Fibroblast of lung (primary cell): ENCODE measurements at regions not wholly inside any gene's neighbourhood (a gene's known extent, or its start where the extent isn't known, plus 50 kb on each side); places are given as distances from the start of the nearest gene placed in this dataset.

Experiments used
- CTCF ChIP-seq, 2 donors: IDR thresholded peaks in 1 of 2; conservative IDR thresholded peaks in 1 of 2; 1 replicate in 1 of 2; 2 replicates in 1 of 2; pipeline ENCODE4 v1.5.1; 2011 to 2012; ENCODE audit warnings: low read length in 2 of 2, control low read depth in 1 of 2, inconsistent platforms in 1 of 2, low read depth in 1 of 2, mild to moderate bottlenecking in 1 of 2
- EZH2 ChIP-seq: IDR thresholded peaks from 2 replicates; pipeline ENCODE4 v1.5.1; 2012; ENCODE audit warnings: low read length, control low read depth, mild to moderate bottlenecking; ENCODE audit errors: missing control alignments

DNA sequence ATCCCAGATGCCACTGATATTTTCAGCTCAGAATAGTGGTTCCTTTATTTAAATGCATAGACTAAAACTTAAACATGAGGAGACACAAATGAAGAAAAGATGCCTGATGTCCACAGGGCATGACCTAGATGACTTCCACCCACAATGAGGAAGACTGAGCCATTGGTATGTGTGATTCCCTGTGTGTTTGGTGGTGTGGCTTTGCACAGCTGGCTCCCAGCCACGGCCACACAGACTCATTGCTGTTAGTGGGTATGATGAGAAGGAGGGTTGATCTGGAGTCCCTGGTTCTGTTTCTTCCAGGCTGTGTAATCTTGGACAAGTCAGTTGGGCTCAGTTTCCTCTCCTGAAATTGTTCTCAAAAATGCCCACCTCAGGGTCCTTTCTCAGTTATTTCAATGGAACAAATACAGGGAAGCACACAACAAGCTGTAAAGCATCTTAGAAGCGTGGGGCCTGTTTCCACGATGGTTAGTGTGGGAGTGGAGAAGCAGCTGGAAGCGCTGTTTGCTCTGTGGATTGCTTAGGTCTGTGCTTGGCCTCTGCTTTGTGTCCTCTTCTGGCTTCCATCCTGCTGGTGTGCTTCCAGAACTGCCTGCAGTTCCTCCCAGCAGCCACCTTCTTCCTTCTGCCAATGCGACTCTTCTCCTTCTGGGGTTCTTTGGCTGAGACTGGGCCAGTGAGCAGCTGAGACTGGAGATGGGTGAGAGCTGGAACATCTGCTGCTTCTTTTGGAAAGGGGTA, 303.7 kb downstream of the BMPER start:
- TF ChIP-seq CTCF (conservative IDR thresholded peaks at IDR 0.05 in 1 of 2, IDR thresholded peaks at IDR 0.05 in 1 of 2; ENCODE audit: low read depth in 1 of 2, low read length in 2 of 2) (no peak), EZH2 (no peak)
